ENCODE measurements at regions not wholly inside any gene's neighbourhood (a gene's known extent, or its start where the extent isn't known, plus 50 kb on each side); places are given as distances from the start of the nearest gene placed in this dataset.

DNA sequence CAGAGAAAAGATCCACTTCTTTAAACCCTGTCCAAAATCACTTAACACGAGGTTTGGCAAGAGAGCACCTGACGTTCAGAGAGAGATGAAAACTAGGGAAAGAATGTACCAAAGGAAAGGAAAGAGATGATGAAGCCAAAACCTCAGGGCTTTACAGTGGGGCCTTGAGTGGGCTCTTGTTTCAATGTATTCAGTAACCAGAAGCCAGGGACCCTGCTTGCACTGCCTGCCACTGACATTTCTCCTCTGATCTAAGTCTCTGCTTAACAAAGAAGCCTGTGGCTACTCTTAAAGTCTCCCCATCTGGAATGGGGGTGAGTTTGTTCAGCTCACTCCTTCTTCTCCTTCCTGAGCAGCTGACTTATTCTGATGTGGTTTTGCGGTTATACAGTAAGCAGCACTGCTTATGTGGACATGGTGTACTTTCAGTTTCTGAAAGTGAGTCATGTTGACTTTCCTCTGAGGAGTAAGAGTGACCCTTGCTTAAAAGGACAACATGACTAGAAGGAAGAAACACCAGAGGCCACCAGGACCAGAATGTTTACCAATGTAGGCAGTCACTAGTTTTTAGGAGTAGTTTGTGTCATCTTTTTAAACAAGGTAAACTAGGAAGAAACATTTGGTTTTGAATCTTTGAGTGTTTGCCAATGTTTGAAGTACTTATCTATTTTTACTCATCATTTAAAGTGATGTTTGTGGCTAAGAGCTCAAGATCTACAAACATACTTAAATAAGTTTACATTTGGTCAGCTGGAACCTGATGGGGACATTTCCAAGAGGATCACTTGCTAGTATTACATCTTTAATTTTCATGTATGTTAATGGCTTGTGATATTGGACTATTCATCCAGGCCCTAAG lies 87.4 kb downstream of the FASLG start:
- peaks cover 27% of the 10 kb centered on the region for H3K4me1 ChIP-seq (ENCODE audit: control insufficient read depth, low read length)
- H3K36me3 ChIP-seq (ENCODE audit: control insufficient read depth, low read length): no peaks in the 10 kb centered on the region
- no peaks in the 10 kb centered on the region for H3K9me2 ChIP-seq (replicated peaks; ENCODE audit: control insufficient read depth, low read length)
- H3K4me2 ChIP-seq (ENCODE audit: low read length): peak overlapping the region; percentile 61
- peaks cover 3% of the 10 kb centered on the region; the same call in 1 of the 2 replicates for H3F3A ChIP-seq (ENCODE audit: control insufficient read depth, insufficient read depth)
- H4K20me1 ChIP-seq (ENCODE audit: control insufficient read depth, insufficient read depth, low read depth, low read length): no peaks in the 10 kb centered on the region
- peak overlapping the region; percentile 34 for H3K4me3 ChIP-seq (ENCODE audit: low read length)
- H3K9me3 ChIP-seq (ENCODE audit: control insufficient read depth, insufficient read depth, low read length): no peaks in the 10 kb centered on the region
- H3K27ac ChIP-seq (ENCODE audit: low read depth, low read length): 0 out of 2 replicates have a peak overlapping the region, but pooled peaks have one; percentile 10
- no peaks in the 10 kb centered on the region for H3K27me3 ChIP-seq (ENCODE audit: control insufficient read depth, low read length)
- TF ChIP-seq CTCF (IDR thresholded peaks at IDR 0.05; ENCODE audit: low read depth, low read length, poor library complexity, severe bottlenecking): no peak
- H3K79me2 ChIP-seq (ENCODE audit: control insufficient read depth, low read length): no peaks in the 10 kb centered on the region

DNA sequence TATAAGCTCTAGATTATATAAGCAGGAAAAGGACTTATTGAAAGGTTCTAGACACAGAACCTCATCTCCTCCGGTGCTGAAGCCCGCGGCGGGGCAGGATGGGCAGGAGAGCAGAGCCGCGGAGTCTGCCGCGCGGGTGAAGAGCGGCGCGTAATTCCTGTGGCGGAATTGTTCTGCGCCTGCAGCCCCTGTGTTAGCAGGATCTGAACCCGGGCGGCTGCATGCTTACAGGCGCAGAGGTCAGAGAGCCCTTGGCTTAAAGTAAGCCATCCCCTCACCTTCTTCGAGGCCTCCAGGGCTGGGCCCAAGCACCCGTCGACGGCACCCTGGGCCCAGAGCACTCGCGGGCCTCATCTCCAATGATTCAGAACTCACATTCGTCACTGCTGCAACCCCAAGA lies 89.3 kb downstream of the FASLG start:
- H3K27me3 ChIP-seq (ENCODE audit: control insufficient read depth, low read length): no peaks in the 10 kb centered on the region
- H4K20me1 ChIP-seq (ENCODE audit: control insufficient read depth, insufficient read depth, low read depth, low read length): no peaks in the 10 kb centered on the region
- TF ChIP-seq EZH2phosphoT487 (IDR thresholded peaks at IDR 0.05; ENCODE audit: borderline replicate concordance, low read length) (no peak), CTCF (IDR thresholded peaks at IDR 0.05; ENCODE audit: low read depth, low read length, poor library complexity, severe bottlenecking) (no peak)

GRCh38 chr1:172751683-172752082 lies 92.8 kb downstream of the FASLG start:
- no peaks in the 10 kb centered on the region for H4K20me1 ChIP-seq (ENCODE audit: control insufficient read depth, insufficient read depth, low read depth, low read length)
- H3F3A ChIP-seq (ENCODE audit: control insufficient read depth, insufficient read depth): peaks cover under 1% of the 10 kb centered on the region; the same call in 1 of the 2 replicates
- TF ChIP-seq EZH2phosphoT487 (IDR thresholded peaks at IDR 0.05; ENCODE audit: borderline replicate concordance, low read length) (no peak), CTCF (IDR thresholded peaks at IDR 0.05; ENCODE audit: low read depth, low read length, poor library complexity, severe bottlenecking) (no peak)
- H3K27me3 ChIP-seq (ENCODE audit: control insufficient read depth, low read length): no peaks in the 10 kb centered on the region
- peaks cover 31% of the 10 kb centered on the region for H3K4me1 ChIP-seq (ENCODE audit: control insufficient read depth, low read length)
- H3K4me2 ChIP-seq (ENCODE audit: low read length): no peak overlapping the region
- H3K27ac ChIP-seq (ENCODE audit: low read depth, low read length): no peak overlapping the region
- H3K4me3 ChIP-seq (ENCODE audit: low read length): no peak overlapping the region
- H3K36me3 ChIP-seq (ENCODE audit: control insufficient read depth, low read length): no peaks in the 10 kb centered on the region
- no peaks in the 10 kb centered on the region for H3K79me2 ChIP-seq (ENCODE audit: control insufficient read depth, low read length)
- no peaks in the 10 kb centered on the region for H3K9me2 ChIP-seq (replicated peaks; ENCODE audit: control insufficient read depth, low read length)
- no peaks in the 10 kb centered on the region for H3K9me3 ChIP-seq (ENCODE audit: control insufficient read depth, insufficient read depth, low read length)

More for the DNA sequence above, 89.3 kb downstream of the FASLG start:
- Histone ChIP-seq H3K9me2 (replicated peaks; ENCODE audit: control insufficient read depth, low read length) (no peaks in the 10 kb centered on the region), H3K4me3 (ENCODE audit: low read length) (no peak overlapping the region), H3K4me1 (ENCODE audit: control insufficient read depth, low read length) (peaks cover 27% of the 10 kb centered on the region), H3K36me3 (ENCODE audit: control insufficient read depth, low read length) (no peaks in the 10 kb centered on the region), H3K9me3 (ENCODE audit: control insufficient read depth, insufficient read depth, low read length) (no peaks in the 10 kb centered on the region), H3K27ac (ENCODE audit: low read depth, low read length) (no peak overlapping the region), H3K4me2 (ENCODE audit: low read length) (no peak overlapping the region), H3F3A (ENCODE audit: control insufficient read depth, insufficient read depth) (peaks cover 3% of the 10 kb centered on the region; the same call in 1 of the 2 replicates), H3K79me2 (ENCODE audit: control insufficient read depth, low read length) (no peaks in the 10 kb centered on the region)
